ENCODE measurements at regions not wholly inside any gene's neighbourhood (a gene's known extent, or its start where the extent isn't known, plus 50 kb on each side); places are given as distances from the start of the nearest gene placed in this dataset.

GRCh38 chr2:35298493-35298892 lies 1057.1 kb upstream of the CRIM1 start:
- Histone ChIP-seq H3K27ac (ENCODE audit: low read length) (no peak overlapping the region), H3K27me3 (ENCODE audit: low read depth, low read length) (no peaks in the 10 kb centered on the region), H3K4me3 (ENCODE audit: low read depth in 1 of 2, low read length in 2 of 2) (no peak overlapping the region), H3K36me3 (ENCODE audit: control insufficient read depth in 1 of 2, insufficient read depth in 2 of 2, low read length in 2 of 2) (no peaks in the 10 kb centered on the region), H3K4me1 (ENCODE audit: control insufficient read depth in 1 of 2, insufficient read depth in 2 of 2, low read length in 2 of 2) (no peaks in the 10 kb centered on the region), H3K9me3 (ENCODE audit: control insufficient read depth in 1 of 2, low read length in 2 of 2) (no peaks in the 10 kb centered on the region)

GRCh38 chr2:35297403-35297802 lies 1058.2 kb upstream of the CRIM1 start:
- no peak overlapping the region for H3K4me3 ChIP-seq (ENCODE audit: low read depth in 1 of 2, low read length in 2 of 2)
- H3K27ac ChIP-seq (ENCODE audit: low read length): no peak overlapping the region
- no peaks in the 10 kb centered on the region for H3K27me3 ChIP-seq (ENCODE audit: low read depth, low read length)

GRCh38 chr2:35294636-35295263 lies 1060.8 kb upstream of the CRIM1 start:
- H3K27ac ChIP-seq (ENCODE audit: low read length): no peak overlapping the region
- no peaks in the 10 kb centered on the region for H3K36me3 ChIP-seq (ENCODE audit: control insufficient read depth in 1 of 2, insufficient read depth in 2 of 2, low read length in 2 of 2)
- no peaks in the 10 kb centered on the region for H3K9me3 ChIP-seq (ENCODE audit: control insufficient read depth in 1 of 2, low read length in 2 of 2)
- H3K27me3 ChIP-seq (ENCODE audit: low read depth, low read length): no peaks in the 10 kb centered on the region
- no peaks in the 10 kb centered on the region for H3K4me1 ChIP-seq (ENCODE audit: control insufficient read depth in 1 of 2, insufficient read depth in 2 of 2, low read length in 2 of 2)
- no peak overlapping the region for H3K4me3 ChIP-seq (ENCODE audit: low read depth in 1 of 2, low read length in 2 of 2)

More at GRCh38 chr2:35297403-35297802, 1058.2 kb upstream of the CRIM1 start:
- H3K9me3 ChIP-seq (ENCODE audit: control insufficient read depth in 1 of 2, low read length in 2 of 2): no peaks in the 10 kb centered on the region
- no peaks in the 10 kb centered on the region for H3K36me3 ChIP-seq (ENCODE audit: control insufficient read depth in 1 of 2, insufficient read depth in 2 of 2, low read length in 2 of 2)
- no peaks in the 10 kb centered on the region for H3K4me1 ChIP-seq (ENCODE audit: control insufficient read depth in 1 of 2, insufficient read depth in 2 of 2, low read length in 2 of 2)

- no peaks in the 10 kb centered on the region for H3K36me3 ChIP-seq (ENCODE audit: control insufficient read depth in 1 of 2, insufficient read depth in 2 of 2, low read length in 2 of 2)
- no peak overlapping the region for H3K27ac ChIP-seq (ENCODE audit: low read length)
- H3K27me3 ChIP-seq (ENCODE audit: low read depth, low read length): no peaks in the 10 kb centered on the region
- H3K4me1 ChIP-seq (ENCODE audit: control insufficient read depth in 1 of 2, insufficient read depth in 2 of 2, low read length in 2 of 2): no peaks in the 10 kb centered on the region
- H3K9me3 ChIP-seq (ENCODE audit: control insufficient read depth in 1 of 2, low read length in 2 of 2): no peaks in the 10 kb centered on the region
- H3K4me3 ChIP-seq (ENCODE audit: low read depth in 1 of 2, low read length in 2 of 2): no peak overlapping the region
Measured at GRCh38 chr2:35293261-35293660, 1062.3 kb upstream of the CRIM1 start.

- Histone ChIP-seq H3K27me3 (ENCODE audit: low read depth, low read length) (no peaks in the 10 kb centered on the region), H3K9me3 (ENCODE audit: control insufficient read depth in 1 of 2, low read length in 2 of 2) (no peaks in the 10 kb centered on the region), H3K36me3 (ENCODE audit: control insufficient read depth in 1 of 2, insufficient read depth in 2 of 2, low read length in 2 of 2) (no peaks in the 10 kb centered on the region), H3K4me3 (ENCODE audit: low read depth in 1 of 2, low read length in 2 of 2) (no peak overlapping the region), H3K27ac (ENCODE audit: low read length) (no peak overlapping the region), H3K4me1 (ENCODE audit: control insufficient read depth in 1 of 2, insufficient read depth in 2 of 2, low read length in 2 of 2) (no peaks in the 10 kb centered on the region)
Measured at GRCh38 chr2:35292199-35292598, 1063.4 kb upstream of the CRIM1 start.

- Histone ChIP-seq H3K9me3 (ENCODE audit: control insufficient read depth in 1 of 2, low read length in 2 of 2) (no peaks in the 10 kb centered on the region), H3K4me3 (ENCODE audit: low read depth in 1 of 2, low read length in 2 of 2) (no peak overlapping the region), H3K27me3 (ENCODE audit: low read depth, low read length) (no peaks in the 10 kb centered on the region), H3K27ac (ENCODE audit: low read length) (no peak overlapping the region), H3K36me3 (ENCODE audit: control insufficient read depth in 1 of 2, insufficient read depth in 2 of 2, low read length in 2 of 2) (no peaks in the 10 kb centered on the region), H3K4me1 (ENCODE audit: control insufficient read depth in 1 of 2, insufficient read depth in 2 of 2, low read length in 2 of 2) (no peaks in the 10 kb centered on the region)
Measured at GRCh38 chr2:35281702-35282101, 1073.9 kb upstream of the CRIM1 start.

- H3K4me1 ChIP-seq (ENCODE audit: control insufficient read depth in 1 of 2, insufficient read depth in 2 of 2, low read length in 2 of 2): no peaks in the 10 kb centered on the region
- no peaks in the 10 kb centered on the region for H3K36me3 ChIP-seq (ENCODE audit: control insufficient read depth in 1 of 2, insufficient read depth in 2 of 2, low read length in 2 of 2)
- H3K9me3 ChIP-seq (ENCODE audit: control insufficient read depth in 1 of 2, low read length in 2 of 2): peaks cover 0 to 3% of the 10 kb centered on the region in 2 donors
- no peaks in the 10 kb centered on the region for H3K27me3 ChIP-seq (ENCODE audit: low read depth, low read length)
- no peak overlapping the region for H3K27ac ChIP-seq (ENCODE audit: low read length)
- H3K4me3 ChIP-seq (ENCODE audit: low read depth in 1 of 2, low read length in 2 of 2): no peak overlapping the region
Measured at GRCh38 chr2:35255826-35256225, 1099.8 kb upstream of the CRIM1 start.

GRCh38 chr2:35251156-35251555 lies 1104.4 kb upstream of the CRIM1 start:
- no peak overlapping the region for H3K4me3 ChIP-seq (ENCODE audit: low read depth in 1 of 2, low read length in 2 of 2)
- no peaks in the 10 kb centered on the region for H3K4me1 ChIP-seq (ENCODE audit: control insufficient read depth in 1 of 2, insufficient read depth in 2 of 2, low read length in 2 of 2)
- H3K27ac ChIP-seq (ENCODE audit: low read length): no peak overlapping the region
- no peaks in the 10 kb centered on the region for H3K27me3 ChIP-seq (ENCODE audit: low read depth, low read length)
- no peaks in the 10 kb centered on the region for H3K36me3 ChIP-seq (ENCODE audit: control insufficient read depth in 1 of 2, insufficient read depth in 2 of 2, low read length in 2 of 2)
- peaks cover 0 to 7% of the 10 kb centered on the region in 2 donors for H3K9me3 ChIP-seq (ENCODE audit: control insufficient read depth in 1 of 2, low read length in 2 of 2)

GRCh38 chr2:35246702-35247101 lies 1108.9 kb upstream of the CRIM1 start:
- H3K4me3 ChIP-seq (ENCODE audit: low read depth in 1 of 2, low read length in 2 of 2): no peak overlapping the region
- no peak overlapping the region for H3K27ac ChIP-seq (ENCODE audit: low read length)
- no peaks in the 10 kb centered on the region for H3K27me3 ChIP-seq (ENCODE audit: low read depth, low read length)
- peaks cover 0 to 4% of the 10 kb centered on the region in 2 donors for H3K9me3 ChIP-seq (ENCODE audit: control insufficient read depth in 1 of 2, low read length in 2 of 2)
- no peaks in the 10 kb centered on the region for H3K4me1 ChIP-seq (ENCODE audit: control insufficient read depth in 1 of 2, insufficient read depth in 2 of 2, low read length in 2 of 2)
- H3K36me3 ChIP-seq (ENCODE audit: control insufficient read depth in 1 of 2, insufficient read depth in 2 of 2, low read length in 2 of 2): no peaks in the 10 kb centered on the region

GRCh38 chr2:35228584-35228983 lies 1127.0 kb upstream of the CRIM1 start:
- H3K4me1 ChIP-seq (ENCODE audit: control insufficient read depth in 1 of 2, insufficient read depth in 2 of 2, low read length in 2 of 2): no peaks in the 10 kb centered on the region
- no peaks in the 10 kb centered on the region for H3K36me3 ChIP-seq (ENCODE audit: control insufficient read depth in 1 of 2, insufficient read depth in 2 of 2, low read length in 2 of 2)
- no peaks in the 10 kb centered on the region for H3K27me3 ChIP-seq (ENCODE audit: low read depth, low read length)
- no peak overlapping the region for H3K4me3 ChIP-seq (ENCODE audit: low read depth in 1 of 2, low read length in 2 of 2)
- peaks cover 0 to 3% of the 10 kb centered on the region in 2 donors for H3K9me3 ChIP-seq (ENCODE audit: control insufficient read depth in 1 of 2, low read length in 2 of 2)
- H3K27ac ChIP-seq (ENCODE audit: low read length): no peak overlapping the region

GRCh38 chr2:35220461-35220860 lies 1135.1 kb upstream of the CRIM1 start:
- H3K9me3 ChIP-seq (ENCODE audit: control insufficient read depth in 1 of 2, low read length in 2 of 2): no peaks in the 10 kb centered on the region
- no peak overlapping the region for H3K4me3 ChIP-seq (ENCODE audit: low read depth in 1 of 2, low read length in 2 of 2)
- no peaks in the 10 kb centered on the region for H3K27me3 ChIP-seq (ENCODE audit: low read depth, low read length)
- H3K4me1 ChIP-seq (ENCODE audit: control insufficient read depth in 1 of 2, insufficient read depth in 2 of 2, low read length in 2 of 2): no peaks in the 10 kb centered on the region
- no peak overlapping the region for H3K27ac ChIP-seq (ENCODE audit: low read length)
- no peaks in the 10 kb centered on the region for H3K36me3 ChIP-seq (ENCODE audit: control insufficient read depth in 1 of 2, insufficient read depth in 2 of 2, low read length in 2 of 2)

GRCh38 chr2:35204881-35205280 lies 1150.7 kb upstream of the CRIM1 start:
- no peaks in the 10 kb centered on the region for H3K27me3 ChIP-seq (ENCODE audit: low read depth, low read length)

More at GRCh38 chr2:35204881-35205280, 1150.7 kb upstream of the CRIM1 start:
- no peaks in the 10 kb centered on the region for H3K9me3 ChIP-seq (ENCODE audit: control insufficient read depth in 1 of 2, low read length in 2 of 2)
- H3K4me1 ChIP-seq (ENCODE audit: control insufficient read depth in 1 of 2, insufficient read depth in 2 of 2, low read length in 2 of 2): no peaks in the 10 kb centered on the region
- no peak overlapping the region for H3K4me3 ChIP-seq (ENCODE audit: low read depth in 1 of 2, low read length in 2 of 2)
- H3K27ac ChIP-seq (ENCODE audit: low read length): no peak overlapping the region
- H3K36me3 ChIP-seq (ENCODE audit: control insufficient read depth in 1 of 2, insufficient read depth in 2 of 2, low read length in 2 of 2): no peaks in the 10 kb centered on the region
